ENCODE measurements at regions not wholly inside any gene's neighbourhood (a gene's known extent, or its start where the extent isn't known, plus 50 kb on each side); places are given as distances from the start of the nearest gene placed in this dataset.

- Histone ChIP-seq H3K79me2 (replicated peaks; ENCODE audit: insufficient read depth, low read length) (no peaks in the 10 kb centered on the region), H2AFZ (ENCODE audit: low read depth, low read length) (no peak overlapping the region), H3K9ac (ENCODE audit: low read length) (no peak overlapping the region), H3F3A (ENCODE audit: insufficient read depth, low read length, poor library complexity, severe bottlenecking) (no peaks in the 10 kb centered on the region), H3K4me3 (ENCODE audit: low read length) (no peak overlapping the region), H3K9me2 (ENCODE audit: insufficient read depth, low read length) (no peaks in the 10 kb centered on the region), H3K27ac (ENCODE audit: low read length) (no peak overlapping the region), H3K4me2 (ENCODE audit: low read length) (no peak overlapping the region), H3K36me3 (ENCODE audit: insufficient read depth, low read length) (no peaks in the 10 kb centered on the region), H3K27me3 (ENCODE audit: insufficient read depth, low read depth, low read length) (no peaks in the 10 kb centered on the region), H3K9me3 (ENCODE audit: low read length) (no peaks in the 10 kb centered on the region), H4K20me1 (ENCODE audit: insufficient read depth) (no peaks in the 10 kb centered on the region)
- TF ChIP-seq EP300 (conservative IDR thresholded peaks at IDR 0.05; ENCODE audit: poor library complexity, severe bottlenecking) (no peak), CTCF (IDR thresholded peaks at IDR 0.05; ENCODE audit: poor library complexity, severe bottlenecking) (no peak), RAD21 (conservative IDR thresholded peaks at IDR 0.05) (no peak), EZH2 (IDR thresholded peaks at IDR 0.05; ENCODE audit: borderline replicate concordance, insufficient read depth, low read length, poor library complexity, severe bottlenecking) (no peak), REST (IDR thresholded peaks at IDR 0.05; ENCODE audit: borderline replicate concordance) (no peak), POLR2AphosphoS5 (IDR thresholded peaks at IDR 0.05) (no peak), TAF1 (IDR thresholded peaks at IDR 0.05; ENCODE audit: low read depth) (no peak), SMC3 (conservative IDR thresholded peaks at IDR 0.05; ENCODE audit: poor library complexity) (no peak), MXI1 (conservative IDR thresholded peaks at IDR 0.05; ENCODE audit: poor library complexity, severe bottlenecking) (no peak)
Observed at GRCh38 chr3:194079702-194080172, 56.2 kb upstream of the HES1 start.

GRCh38 chr3:194080436-194080835 lies 55.5 kb upstream of the HES1 start:
- Histone ChIP-seq H3K27ac (ENCODE audit: low read length) (no peak overlapping the region), H2AFZ (ENCODE audit: low read depth, low read length) (no peak overlapping the region), H3K9ac (ENCODE audit: low read length) (no peak overlapping the region), H4K20me1 (ENCODE audit: insufficient read depth) (no peaks in the 10 kb centered on the region), H3K9me3 (ENCODE audit: low read length) (no peaks in the 10 kb centered on the region), H3K36me3 (ENCODE audit: insufficient read depth, low read length) (no peaks in the 10 kb centered on the region), H3K79me2 (replicated peaks; ENCODE audit: insufficient read depth, low read length) (no peaks in the 10 kb centered on the region), H3K27me3 (ENCODE audit: insufficient read depth, low read depth, low read length) (no peaks in the 10 kb centered on the region), H3K4me3 (ENCODE audit: low read length) (no peak overlapping the region), H3K9me2 (ENCODE audit: insufficient read depth, low read length) (no peaks in the 10 kb centered on the region), H3F3A (ENCODE audit: insufficient read depth, low read length, poor library complexity, severe bottlenecking) (no peaks in the 10 kb centered on the region), H3K4me2 (ENCODE audit: low read length) (no peak overlapping the region)
- no peak for TF ChIP-seq SMC3 (conservative IDR thresholded peaks at IDR 0.05; ENCODE audit: poor library complexity)
- no peak for TF ChIP-seq MXI1 (conservative IDR thresholded peaks at IDR 0.05; ENCODE audit: poor library complexity, severe bottlenecking)
- TF ChIP-seq CTCF (IDR thresholded peaks at IDR 0.05; ENCODE audit: poor library complexity, severe bottlenecking), result no peak
- no peak for TF ChIP-seq RAD21 (conservative IDR thresholded peaks at IDR 0.05)
- no peak for TF ChIP-seq EZH2 (IDR thresholded peaks at IDR 0.05; ENCODE audit: borderline replicate concordance, insufficient read depth, low read length, poor library complexity, severe bottlenecking)
- TF ChIP-seq TAF1 (IDR thresholded peaks at IDR 0.05; ENCODE audit: low read depth), result no peak
- no peak for TF ChIP-seq EP300 (conservative IDR thresholded peaks at IDR 0.05; ENCODE audit: poor library complexity, severe bottlenecking)
- TF ChIP-seq POLR2AphosphoS5 (IDR thresholded peaks at IDR 0.05), result no peak
- TF ChIP-seq REST (IDR thresholded peaks at IDR 0.05; ENCODE audit: borderline replicate concordance), result no peak

All from neural cell (in vitro differentiated cells).